ENCODE measurements at regions not wholly inside any gene's neighbourhood (a gene's known extent, or its start where the extent isn't known, plus 50 kb on each side); places are given as distances from the start of the nearest gene placed in this dataset.

GRCh38 chr15:81653259-81653658 is 279.2 kb upstream of the TMC3 start:
- no peak for TF ChIP-seq SIN3A (IDR thresholded peaks at IDR 0.05; ENCODE audit: borderline replicate concordance, insufficient read depth, low read length)
- TF ChIP-seq REST (IDR thresholded peaks at IDR 0.05; ENCODE audit: insufficient read depth in 1 of 2, low read depth in 2 of 2, low read length in 2 of 2), result no peak
- no peak for TF ChIP-seq FOXP2 (optimal IDR thresholded peaks at IDR 0.05; ENCODE audit: borderline replicate concordance, extremely low read depth, extremely low read length, insufficient read depth)
- TF ChIP-seq POLR2AphosphoS5 (IDR thresholded peaks at IDR 0.05; ENCODE audit: low read depth, low read length), result no peak

- TF ChIP-seq FOXP2 (optimal IDR thresholded peaks at IDR 0.05; ENCODE audit: borderline replicate concordance, extremely low read depth, extremely low read length, insufficient read depth), result no peak
- no peak for TF ChIP-seq TAF1 (IDR thresholded peaks at IDR 0.05; ENCODE audit: borderline replicate concordance, insufficient read depth, low read length)
- TF ChIP-seq REST (IDR thresholded peaks at IDR 0.05; ENCODE audit: insufficient read depth in 1 of 2, low read depth in 2 of 2, low read length in 2 of 2), result no peak
- TF ChIP-seq POLR2AphosphoS5 (IDR thresholded peaks at IDR 0.05; ENCODE audit: low read depth, low read length), result no peak
- no peak for TF ChIP-seq SIN3A (IDR thresholded peaks at IDR 0.05; ENCODE audit: borderline replicate concordance, insufficient read depth, low read length)
Observed at GRCh38 chr15:81645470-81645869, 271.5 kb upstream of the TMC3 start.

- no peak for TF ChIP-seq TAF1 (IDR thresholded peaks at IDR 0.05; ENCODE audit: borderline replicate concordance, insufficient read depth, low read length)
- TF ChIP-seq SIN3A (IDR thresholded peaks at IDR 0.05; ENCODE audit: borderline replicate concordance, insufficient read depth, low read length), result no peak
- no peak for TF ChIP-seq POLR2AphosphoS5 (IDR thresholded peaks at IDR 0.05; ENCODE audit: low read depth, low read length)
- TF ChIP-seq REST (IDR thresholded peaks at IDR 0.05; ENCODE audit: insufficient read depth in 1 of 2, low read depth in 2 of 2, low read length in 2 of 2), result no peak
- no peak for TF ChIP-seq FOXP2 (optimal IDR thresholded peaks at IDR 0.05; ENCODE audit: borderline replicate concordance, extremely low read depth, extremely low read length, insufficient read depth)
Observed at GRCh38 chr15:81643771-81644170, 269.8 kb upstream of the TMC3 start.

GRCh38 chr15:81642451-81642990 is 268.5 kb upstream of the TMC3 start:
- TF ChIP-seq TAF1 (IDR thresholded peaks at IDR 0.05; ENCODE audit: borderline replicate concordance, insufficient read depth, low read length) (no peak), FOXP2 (optimal IDR thresholded peaks at IDR 0.05; ENCODE audit: borderline replicate concordance, extremely low read depth, extremely low read length, insufficient read depth) (no peak), REST (IDR thresholded peaks at IDR 0.05; ENCODE audit: insufficient read depth in 1 of 2, low read depth in 2 of 2, low read length in 2 of 2) (no peak), POLR2AphosphoS5 (IDR thresholded peaks at IDR 0.05; ENCODE audit: low read depth, low read length) (no peak), SIN3A (IDR thresholded peaks at IDR 0.05; ENCODE audit: borderline replicate concordance, insufficient read depth, low read length) (no peak)

- TF ChIP-seq REST (IDR thresholded peaks at IDR 0.05; ENCODE audit: insufficient read depth in 1 of 2, low read depth in 2 of 2, low read length in 2 of 2) (no peak), FOXP2 (optimal IDR thresholded peaks at IDR 0.05; ENCODE audit: borderline replicate concordance, extremely low read depth, extremely low read length, insufficient read depth) (no peak), SIN3A (IDR thresholded peaks at IDR 0.05; ENCODE audit: borderline replicate concordance, insufficient read depth, low read length) (no peak), POLR2AphosphoS5 (IDR thresholded peaks at IDR 0.05; ENCODE audit: low read depth, low read length) (no peak), TAF1 (IDR thresholded peaks at IDR 0.05; ENCODE audit: borderline replicate concordance, insufficient read depth, low read length) (no peak)
Observed at GRCh38 chr15:81633889-81634288, 259.9 kb upstream of the TMC3 start.

Data from PFSK-1 (cell line).